ENCODE measurements at regions not wholly inside any gene's neighbourhood (a gene's known extent, or its start where the extent isn't known, plus 50 kb on each side); places are given as distances from the start of the nearest gene placed in this dataset.

DNA sequence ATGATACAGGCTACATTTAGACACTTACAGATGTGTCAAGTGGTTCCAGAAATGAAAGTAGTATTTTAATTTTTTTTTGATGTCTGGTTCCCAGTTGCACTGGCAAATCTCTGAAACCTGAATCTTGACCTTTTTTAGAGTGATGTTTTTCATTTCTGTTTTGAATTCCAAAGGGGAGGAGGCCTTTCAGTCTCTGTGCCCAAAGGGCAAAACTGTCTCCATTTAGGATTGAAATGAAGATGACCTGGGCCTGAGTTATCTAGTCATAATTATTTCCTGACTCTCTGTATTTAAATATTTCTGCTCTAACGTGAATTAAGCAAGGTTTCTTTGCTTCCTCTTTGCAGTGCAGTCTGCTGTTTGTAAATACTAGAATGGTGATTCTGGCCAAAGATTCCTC lies 252.9 kb upstream of the ZFP64 start:
- TF ChIP-seq, protein P1, sequence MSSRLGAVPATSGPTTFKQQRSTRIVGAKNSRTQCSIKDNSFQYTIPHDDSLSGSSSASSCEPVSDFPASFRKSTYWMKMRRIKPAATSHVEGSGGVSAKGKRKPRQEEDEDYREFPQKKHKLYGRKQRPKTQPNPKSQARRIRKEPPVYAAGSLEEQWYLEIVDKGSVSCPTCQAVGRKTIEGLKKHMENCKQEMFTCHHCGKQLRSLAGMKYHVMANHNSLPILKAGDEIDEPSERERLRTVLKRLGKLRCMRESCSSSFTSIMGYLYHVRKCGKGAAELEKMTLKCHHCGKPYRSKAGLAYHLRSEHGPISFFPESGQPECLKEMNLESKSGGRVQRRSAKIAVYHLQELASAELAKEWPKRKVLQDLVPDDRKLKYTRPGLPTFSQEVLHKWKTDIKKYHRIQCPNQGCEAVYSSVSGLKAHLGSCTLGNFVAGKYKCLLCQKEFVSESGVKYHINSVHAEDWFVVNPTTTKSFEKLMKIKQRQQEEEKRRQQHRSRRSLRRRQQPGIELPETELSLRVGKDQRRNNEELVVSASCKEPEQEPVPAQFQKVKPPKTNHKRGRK (CRISPR knock-in tag; IDR thresholded peaks at IDR 0.05; ENCODE audit: borderline replicate concordance) = no peak
- TF ChIP-seq, protein P2, sequence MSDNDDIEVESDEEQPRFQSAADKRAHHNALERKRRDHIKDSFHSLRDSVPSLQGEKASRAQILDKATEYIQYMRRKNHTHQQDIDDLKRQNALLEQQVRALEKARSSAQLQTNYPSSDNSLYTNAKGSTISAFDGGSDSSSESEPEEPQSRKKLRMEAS (CRISPR knock-in tag; IDR thresholded peaks at IDR 0.05) = no peak

Measured in WTC11 (cell line).